ENCODE measurements at regions not wholly inside any gene's neighbourhood (a gene's known extent, or its start where the extent isn't known, plus 50 kb on each side); places are given as distances from the start of the nearest gene placed in this dataset.

DNA sequence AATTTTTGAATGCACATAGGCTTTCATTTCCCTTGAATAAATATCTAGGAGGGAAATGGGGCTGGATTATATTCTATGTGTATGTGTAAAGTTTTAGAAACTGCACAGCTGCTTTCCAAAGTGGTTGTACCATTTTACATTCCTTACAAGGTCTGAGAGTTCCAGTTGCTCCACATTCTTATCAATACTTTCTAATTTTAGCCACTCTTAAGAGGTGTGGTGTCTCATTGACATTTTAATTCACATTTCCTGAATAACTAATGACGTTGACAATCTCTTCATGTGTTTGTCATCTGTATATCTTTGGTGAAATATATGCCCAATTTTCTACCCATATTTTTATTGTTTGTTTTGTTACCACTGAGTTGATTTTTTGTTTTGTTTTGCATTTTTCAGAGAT is 74.6 kb upstream of the VASH1 start:
- H3K4me2 ChIP-seq (ENCODE audit: low read length), result no peak overlapping the region
- H4K20me1 ChIP-seq (ENCODE audit: insufficient read depth), result no peaks in the 10 kb centered on the region
- no peaks in the 10 kb centered on the region for H3K36me3 ChIP-seq (ENCODE audit: insufficient read depth, low read length)
- H3K4me3 ChIP-seq (ENCODE audit: low read length), result no peak overlapping the region
- TF ChIP-seq REST (IDR thresholded peaks at IDR 0.05; ENCODE audit: borderline replicate concordance), result no peak
- no peak for TF ChIP-seq EZH2 (IDR thresholded peaks at IDR 0.05; ENCODE audit: borderline replicate concordance, insufficient read depth, low read length, poor library complexity, severe bottlenecking)
- TF ChIP-seq RAD21 (conservative IDR thresholded peaks at IDR 0.05), result no peak
- TF ChIP-seq SMC3 (conservative IDR thresholded peaks at IDR 0.05; ENCODE audit: poor library complexity), result no peak
- no peak for TF ChIP-seq CTCF (IDR thresholded peaks at IDR 0.05; ENCODE audit: poor library complexity, severe bottlenecking)
- TF ChIP-seq POLR2AphosphoS5 (IDR thresholded peaks at IDR 0.05), result no peak
- TF ChIP-seq MXI1 (conservative IDR thresholded peaks at IDR 0.05; ENCODE audit: poor library complexity, severe bottlenecking), result no peak
- TF ChIP-seq TAF1 (IDR thresholded peaks at IDR 0.05; ENCODE audit: low read depth), result no peak
- no peak for TF ChIP-seq EP300 (conservative IDR thresholded peaks at IDR 0.05; ENCODE audit: poor library complexity, severe bottlenecking)
- H3K27me3 ChIP-seq (ENCODE audit: insufficient read depth, low read depth, low read length), result no peaks in the 10 kb centered on the region
- H3K79me2 ChIP-seq (replicated peaks; ENCODE audit: insufficient read depth, low read length), result no peaks in the 10 kb centered on the region
- H3K27ac ChIP-seq (ENCODE audit: low read length), result no peak overlapping the region
- no peak overlapping the region for H2AFZ ChIP-seq (ENCODE audit: low read depth, low read length)
- H3K9me2 ChIP-seq (ENCODE audit: insufficient read depth, low read length), result no peaks in the 10 kb centered on the region
- no peaks in the 10 kb centered on the region for H3F3A ChIP-seq (ENCODE audit: insufficient read depth, low read length, poor library complexity, severe bottlenecking)
- no peak overlapping the region for H3K9ac ChIP-seq (ENCODE audit: low read length)
- peaks cover 5% of the 10 kb centered on the region for H3K9me3 ChIP-seq (ENCODE audit: low read length)

DNA sequence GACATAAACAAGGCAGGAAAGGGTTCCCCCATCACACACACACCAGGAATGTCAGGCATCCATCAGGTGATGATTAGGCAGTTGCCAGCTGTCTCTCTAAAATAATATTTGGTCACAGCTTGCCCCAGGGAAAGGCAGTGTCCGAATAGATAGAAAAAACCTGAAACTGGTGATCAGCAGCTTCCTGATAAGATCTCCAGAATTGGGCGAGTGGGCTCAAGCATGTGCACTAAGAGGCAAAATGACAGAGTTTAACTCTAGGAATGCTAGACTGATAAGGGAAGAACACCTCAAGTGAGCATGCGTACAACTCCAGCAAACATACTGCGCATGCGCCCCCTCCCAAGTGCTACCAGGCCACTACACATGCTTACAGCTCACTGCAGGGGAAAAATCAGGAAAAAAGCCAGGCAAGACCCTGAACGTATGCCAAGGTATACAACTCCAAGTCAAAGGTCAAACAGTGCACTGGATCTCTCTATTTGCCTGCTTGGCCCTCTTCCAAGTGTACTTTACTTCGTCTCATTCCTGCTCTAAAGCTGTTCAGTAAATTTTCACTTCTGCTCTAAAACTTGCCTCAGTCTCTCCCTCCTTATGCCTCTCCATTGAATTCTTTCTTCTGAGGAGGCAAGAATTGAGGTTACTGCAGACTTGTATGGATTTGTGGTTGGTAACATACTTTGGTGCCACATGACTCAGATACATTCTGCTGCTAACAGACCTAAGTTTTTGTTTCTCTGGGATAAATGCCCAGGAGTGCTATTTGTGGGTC is 73.5 kb upstream of the VASH1 start:
- Histone ChIP-seq H3K9me3 (ENCODE audit: low read length) (peaks cover 5% of the 10 kb centered on the region), H4K20me1 (ENCODE audit: insufficient read depth) (no peaks in the 10 kb centered on the region), H3K27ac (ENCODE audit: low read length) (no peak overlapping the region), H3K4me3 (ENCODE audit: low read length) (no peak overlapping the region), H3K79me2 (replicated peaks; ENCODE audit: insufficient read depth, low read length) (no peaks in the 10 kb centered on the region), H3K36me3 (ENCODE audit: insufficient read depth, low read length) (no peaks in the 10 kb centered on the region), H3K9me2 (ENCODE audit: insufficient read depth, low read length) (no peaks in the 10 kb centered on the region), H3K4me2 (ENCODE audit: low read length) (no peak overlapping the region), H2AFZ (ENCODE audit: low read depth, low read length) (no peak overlapping the region), H3K9ac (ENCODE audit: low read length) (no peak overlapping the region), H3F3A (ENCODE audit: insufficient read depth, low read length, poor library complexity, severe bottlenecking) (no peaks in the 10 kb centered on the region), H3K27me3 (ENCODE audit: insufficient read depth, low read depth, low read length) (no peaks in the 10 kb centered on the region)
- TF ChIP-seq EP300 (conservative IDR thresholded peaks at IDR 0.05; ENCODE audit: poor library complexity, severe bottlenecking), result no peak

Measured in neural cell (in vitro differentiated cells).